GM19043 (cell line): ENCODE measurements at regions not wholly inside any gene's neighbourhood (a gene's known extent, or its start where the extent isn't known, plus 50 kb on each side); places are given as distances from the start of the nearest gene placed in this dataset.

Experiments used
- ATAC-seq: cut with Tn5 transposase; IDR thresholded peaks from one replicate; pipeline ENCODE4 v1.9.1; 2021; ENCODE audit warnings: low read depth; ENCODE audit not compliant: unreplicated experiment

- ATAC-seq, result no peak
Measured at GRCh38 chr4:137693641-137694040, 161.3 kb upstream of the PCDH18 start.

DNA sequence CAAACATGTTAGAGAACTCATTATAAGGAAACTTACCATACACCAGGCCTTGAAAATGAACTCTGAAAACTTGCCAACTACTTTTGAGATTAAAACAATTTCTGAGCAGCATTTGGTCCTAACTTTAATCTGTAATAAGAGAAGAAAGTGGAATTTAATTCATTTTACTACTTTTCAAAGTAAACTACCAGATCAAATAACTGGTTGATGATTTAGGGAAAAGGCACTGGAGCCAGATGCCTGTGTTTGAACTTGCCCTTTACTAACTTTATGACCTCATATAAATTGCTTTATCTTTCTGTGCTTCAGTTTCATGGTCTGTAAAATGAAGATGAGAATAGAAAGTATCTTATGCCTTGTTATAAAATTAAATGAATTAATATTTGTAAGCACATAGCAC is 159.9 kb upstream of the PCDH18 start:
- ATAC-seq, result no peak

DNA sequence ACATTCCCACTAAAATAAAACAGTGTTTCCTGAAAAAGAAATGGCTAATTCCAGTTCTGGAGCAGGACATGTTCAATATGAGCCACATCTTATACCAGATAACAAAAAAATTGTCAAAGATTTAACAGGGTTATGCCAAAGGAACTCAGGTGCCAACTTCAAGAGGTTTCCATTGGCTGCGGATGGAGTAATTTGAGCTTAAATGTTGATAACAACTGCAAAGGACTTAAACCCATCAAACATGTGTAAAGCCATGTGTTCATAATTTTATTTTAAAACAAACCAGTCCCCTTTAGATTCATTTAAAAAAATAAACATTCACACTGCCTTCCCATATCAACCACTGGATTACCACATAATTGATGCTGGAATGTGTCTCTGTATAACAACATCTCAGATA is 156.4 kb upstream of the PCDH18 start:
- ATAC-seq, result no peak

GRCh38 chr4:137685357-137685756 is 153.1 kb upstream of the PCDH18 start:
- no peak for ATAC-seq

GRCh38 chr4:137681081-137681480 is 148.8 kb upstream of the PCDH18 start:
- ATAC-seq, result no peak

GRCh38 chr4:137678796-137679195 is 146.5 kb upstream of the PCDH18 start:
- ATAC-seq, result peak; percentile 50

DNA sequence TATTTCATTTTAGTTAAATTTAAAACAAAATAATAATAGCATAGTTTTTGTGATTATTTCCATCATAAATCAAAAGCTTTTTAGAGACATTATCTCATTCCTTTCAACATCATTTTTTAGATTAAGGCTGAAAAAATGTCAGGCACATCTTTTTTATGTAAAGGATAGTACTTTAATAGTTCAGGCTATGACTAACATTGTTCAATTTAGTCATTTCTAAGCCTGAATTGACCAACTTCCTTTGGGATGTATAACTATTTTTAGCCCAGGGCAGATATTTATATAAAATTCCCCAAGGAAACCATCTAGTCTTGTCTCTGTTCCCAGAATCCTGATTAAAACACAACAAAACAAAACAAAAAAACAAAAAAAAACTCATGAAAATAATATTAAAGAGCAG is 145.6 kb upstream of the PCDH18 start:
- no peak for ATAC-seq

DNA sequence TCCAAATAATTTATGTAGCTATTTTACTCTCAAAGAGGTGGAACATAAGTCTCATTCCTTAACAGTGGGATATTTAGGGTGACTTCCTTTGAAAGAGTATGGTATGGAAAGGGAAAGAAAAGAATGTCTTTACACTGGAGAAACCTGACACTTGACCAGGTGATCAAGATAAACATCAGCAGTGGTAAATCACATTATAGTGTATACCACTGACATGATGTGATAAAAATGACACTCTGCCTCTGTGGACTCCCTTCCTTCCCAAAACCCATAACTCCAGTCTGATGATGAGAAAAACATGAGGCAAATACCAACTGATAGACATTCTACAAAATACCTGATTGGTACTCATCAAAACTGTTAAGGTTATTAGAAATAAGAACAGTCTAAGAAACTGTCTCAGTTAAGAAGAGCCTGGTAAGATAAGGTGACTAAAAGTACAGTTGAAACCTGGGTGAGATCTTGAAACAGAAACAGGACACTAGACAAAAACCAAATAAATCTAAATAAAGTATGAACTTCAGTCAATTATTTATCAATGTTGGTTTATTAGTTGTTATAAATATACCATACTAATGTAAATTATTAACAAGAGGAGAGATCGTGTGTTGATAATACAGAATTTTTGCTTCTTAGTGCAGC is 144.2 kb upstream of the PCDH18 start:
- no peak for ATAC-seq

GRCh38 chr4:137674066-137674465 is 141.8 kb upstream of the PCDH18 start:
- ATAC-seq, result no peak

- no peak for ATAC-seq
Measured at GRCh38 chr4:137668885-137669545, 136.7 kb upstream of the PCDH18 start.

GRCh38 chr4:137664416-137664815 is 132.1 kb upstream of the PCDH18 start:
- ATAC-seq, result no peak

DNA sequence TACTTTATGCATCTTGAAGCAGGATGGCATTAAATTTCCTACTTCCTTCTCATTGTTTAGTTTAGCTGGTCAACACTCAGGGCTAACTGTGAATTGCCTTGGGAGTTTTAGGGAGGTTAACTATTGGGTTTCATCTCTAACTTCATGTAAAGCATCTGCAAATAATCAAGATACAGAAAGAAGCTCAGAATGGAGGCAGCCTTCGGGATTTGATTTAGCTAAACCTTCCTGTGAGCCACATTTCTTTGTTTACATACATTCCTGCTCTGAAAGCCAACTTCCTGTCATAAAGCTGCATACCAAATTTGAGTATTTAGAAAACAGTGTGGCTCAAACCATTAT is 131.7 kb upstream of the PCDH18 start:
- no peak for ATAC-seq

GRCh38 chr4:137663251-137664045 is 131.2 kb upstream of the PCDH18 start:
- no peak for ATAC-seq

DNA sequence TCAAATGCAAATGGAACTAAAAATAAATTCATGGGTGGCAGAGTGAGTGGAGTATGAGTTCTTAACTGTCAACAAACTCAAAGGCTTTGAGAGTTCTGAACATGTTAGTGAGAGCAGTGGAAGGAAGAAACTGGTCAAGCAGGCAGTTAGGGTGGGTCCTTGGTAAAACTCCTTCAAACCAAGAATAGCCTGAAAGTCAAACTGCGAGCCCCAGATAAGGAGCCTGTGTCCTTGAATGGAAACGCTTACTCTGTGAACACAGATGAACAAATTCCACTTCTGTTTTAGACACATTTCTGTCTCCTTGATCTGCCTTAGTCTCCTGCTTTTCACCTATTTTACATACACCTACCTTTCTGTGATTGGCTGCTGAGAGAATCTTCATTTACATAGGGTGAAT is 129.4 kb upstream of the PCDH18 start:
- no peak for ATAC-seq

DNA sequence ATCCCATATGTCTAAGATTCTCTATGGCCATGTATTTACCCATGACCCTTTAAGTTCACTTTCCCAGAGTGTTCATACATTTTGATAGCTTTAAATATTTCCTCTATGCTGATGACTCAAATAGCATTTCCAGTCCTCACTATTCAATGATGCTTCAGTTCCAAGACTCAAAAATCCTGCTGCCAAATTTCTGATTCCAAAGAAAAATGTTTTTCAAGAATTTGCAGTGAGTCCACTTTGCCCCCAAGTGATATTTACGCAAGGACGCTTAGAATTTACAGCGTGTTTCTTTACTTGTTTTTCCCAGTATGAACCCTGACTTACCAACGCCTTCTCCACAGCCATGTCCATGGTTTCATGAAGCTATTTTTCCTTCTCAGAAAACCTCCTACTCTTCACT is 127.9 kb upstream of the PCDH18 start:
- ATAC-seq, result no peak

DNA sequence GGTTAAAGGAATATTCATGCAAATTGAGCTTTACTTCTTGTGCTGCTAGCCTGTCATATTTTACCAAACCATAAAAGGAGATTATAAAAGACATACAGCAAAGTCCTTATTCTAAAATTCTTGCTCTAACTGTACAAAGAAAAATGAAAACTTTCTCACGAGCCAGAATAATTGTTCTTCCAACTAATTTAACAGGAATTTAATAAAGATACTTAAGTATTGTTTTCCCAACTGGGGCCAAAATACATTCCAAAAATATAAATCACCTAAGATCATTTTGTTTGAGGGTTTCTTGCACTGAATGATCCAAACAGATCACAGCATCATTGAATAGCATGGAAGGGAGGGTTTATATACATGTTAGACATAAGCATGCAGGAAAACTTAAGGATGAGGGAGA is 127.1 kb upstream of the PCDH18 start:
- ATAC-seq, result no peak

DNA sequence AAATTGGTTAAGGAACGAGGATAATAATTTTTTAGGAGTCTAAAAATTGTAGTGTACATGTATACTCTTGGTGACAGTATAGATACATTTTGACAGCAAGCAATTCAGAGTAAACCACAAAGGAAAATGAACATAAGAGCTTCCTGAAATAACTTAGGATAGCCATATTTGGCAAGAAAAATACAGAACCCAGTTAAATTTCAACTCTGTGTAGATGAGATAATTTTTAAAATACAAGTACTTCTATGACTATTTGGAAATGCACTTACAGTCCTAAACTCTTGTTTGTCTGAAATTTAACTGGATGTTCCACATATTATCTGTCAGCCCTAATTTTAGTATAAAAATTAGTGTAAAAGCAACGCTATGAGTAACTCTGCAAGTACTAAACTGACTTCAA is 124.4 kb upstream of the PCDH18 start:
- ATAC-seq, result no peak

DNA sequence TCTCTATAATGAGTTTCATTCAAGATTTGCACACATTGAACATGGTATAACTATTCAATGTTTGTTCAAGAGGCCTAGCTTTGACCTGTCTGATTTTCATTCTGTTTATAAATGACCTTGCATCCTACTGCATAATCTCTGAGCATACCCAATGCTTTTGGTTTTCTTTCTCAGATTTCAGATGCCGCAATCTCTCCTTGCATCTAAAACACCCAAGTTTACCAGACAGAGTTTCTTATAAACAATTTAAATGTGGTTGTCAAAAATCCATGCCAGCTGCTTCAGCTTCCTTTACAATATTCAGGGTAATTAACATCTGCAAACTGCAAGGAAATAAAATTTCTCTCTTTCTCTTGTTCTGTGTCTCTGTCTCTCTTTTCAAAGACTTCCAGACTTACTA is 123.0 kb upstream of the PCDH18 start:
- no peak for ATAC-seq

DNA sequence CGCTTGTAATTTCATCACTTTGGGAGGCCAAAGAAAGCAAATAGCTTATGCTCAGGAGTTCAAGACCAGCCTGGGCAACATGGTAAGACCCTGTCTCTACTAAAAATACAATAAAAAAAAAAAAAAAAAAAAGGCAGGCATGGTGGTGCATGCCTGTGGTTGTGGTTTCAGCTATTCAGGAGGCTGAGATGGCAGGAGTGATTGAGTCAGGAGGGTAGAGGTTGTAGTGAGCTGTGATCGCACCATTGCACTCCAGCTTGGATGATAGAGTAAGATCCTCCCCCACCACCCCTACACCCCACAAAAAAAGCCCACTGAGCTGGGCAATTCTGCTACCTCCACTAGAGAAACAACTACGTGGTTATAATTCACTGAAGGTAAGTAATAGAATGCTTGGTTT is 118.8 kb upstream of the PCDH18 start:
- no peak for ATAC-seq

DNA sequence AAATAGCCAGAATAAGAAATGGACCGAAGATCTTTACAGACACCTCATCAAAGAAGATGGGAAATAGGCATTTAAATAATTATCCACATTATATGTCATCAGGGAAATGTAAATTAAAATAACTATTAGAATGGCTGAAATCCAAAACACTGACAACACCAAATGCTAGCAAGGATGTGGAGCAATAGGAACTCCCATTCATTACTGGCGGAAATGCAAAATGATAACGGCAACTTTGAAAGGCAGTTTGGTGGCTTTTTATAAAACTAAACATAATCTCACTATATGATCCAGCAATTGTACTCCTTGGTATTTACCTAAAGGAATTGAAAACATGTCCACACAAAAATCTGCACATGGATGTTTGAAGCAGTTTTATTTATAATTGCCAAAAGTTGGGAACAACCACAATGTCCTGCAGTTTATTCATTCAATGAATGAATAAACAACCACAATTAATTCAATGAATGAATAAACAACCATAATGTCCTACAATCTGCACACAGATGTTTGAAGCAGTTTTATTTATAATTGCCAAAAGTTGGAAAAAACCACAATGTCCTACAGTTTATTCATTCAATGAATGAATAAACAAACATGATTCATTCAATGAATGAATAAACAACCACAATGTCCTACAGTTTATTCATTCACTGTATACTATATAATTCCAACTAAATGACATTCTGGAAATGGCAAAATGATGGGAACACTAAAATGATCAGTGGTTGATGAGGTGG is 117.6 kb upstream of the PCDH18 start:
- no peak for ATAC-seq

GRCh38 chr4:137648531-137648930 is 116.2 kb upstream of the PCDH18 start:
- no peak for ATAC-seq
